Mucosa of descending colon (tissue), 3 donors: ENCODE measurements at regions not wholly inside any gene's neighbourhood (a gene's known extent, or its start where the extent isn't known, plus 50 kb on each side); places are given as distances from the start of the nearest gene placed in this dataset.

Experiments
- ATAC-seq: fragments of 200-7000 bp; cut with Tn5 transposase; one replicate; pipeline ENCODE4 v1.9.1; 2020; ENCODE audit warnings: mild to moderate bottlenecking, moderate library complexity
- DNase-seq, 3 donors: peaks; one replicate each; pipeline ENCODE4 v3.0.0-alpha.2; 2020
- H3K36me3 ChIP-seq: fragments of 200-600 bp; one replicate; pipeline ENCODE4 v1.8.0; 2021; ENCODE audit warnings: low read depth, mild to moderate bottlenecking
- H3K4me1 ChIP-seq: fragments of 200-600 bp; one replicate; pipeline ENCODE4 v1.8.0; 2021; ENCODE audit warnings: low read depth, mild to moderate bottlenecking
- H3K4me3 ChIP-seq: fragments of 200-600 bp; one replicate; pipeline ENCODE4 v1.8.0; 2021; ENCODE audit warnings: mild to moderate bottlenecking
- H3K9me3 ChIP-seq: fragments of 200-600 bp; one replicate; pipeline ENCODE4 v1.8.0; 2021; ENCODE audit warnings: mild to moderate bottlenecking
- CTCF ChIP-seq: fragments of 200-600 bp; IDR thresholded peaks from one replicate; pipeline ENCODE4 v1.8.0; 2022; ENCODE audit warnings: antibody characterized with exemption, mild to moderate bottlenecking
- intact Hi-C, 2 donors: fragments of 100-400 bp; cut with DNase I in 1 of 2; cut with micrococcal nuclease in 1 of 2; formaldehyde crosslinking; loops; one replicate each; pipeline versions ENCODE4 v1.11.0 to v1.11.1; 2022; cut with DNase I, micrococcal nuclease
- donor health status: DM: no; HTN: no; CAD: no; lungs with moderate emphysema.
- donor health status: DM: no; HTN: no; CAD: no.
- donor health status: DM: no; HTN: yes; CAD: no.

- Histone ChIP-seq H3K4me1 (no peaks in the 10 kb centered on the region), H3K36me3 (no peaks in the 10 kb centered on the region), H3K4me3 (no peak overlapping the region), H3K9me3 (peaks cover 38% of the 10 kb centered on the region)
- ATAC-seq, result no peak
- intact Hi-C loops, result no loop called here
- no peak for DNase-seq
- TF ChIP-seq CTCF, result no peak
These were observed 156.3 kb downstream of the ZNF248 start for GRCh38 chr10:37700886-37701780.

DNA sequence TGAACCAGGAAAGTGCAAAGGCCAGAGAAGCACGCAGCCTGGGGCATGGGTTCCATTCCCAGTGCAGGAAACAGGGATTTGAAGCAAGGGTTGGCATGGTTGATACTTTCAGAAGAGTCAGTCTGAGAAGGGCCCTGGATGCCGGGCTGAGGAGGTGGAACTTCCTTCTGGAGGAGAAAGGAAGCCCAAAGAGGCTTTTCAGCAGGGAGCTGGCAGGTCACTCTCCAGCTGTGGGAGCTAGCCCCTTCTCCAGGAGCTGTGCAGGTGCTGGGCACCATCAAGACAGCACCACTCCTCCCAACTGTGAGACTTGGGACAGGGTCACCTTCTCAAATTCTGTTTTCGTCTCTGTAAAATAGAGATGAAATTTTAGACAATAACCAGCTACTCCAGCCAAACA lies 169.8 kb downstream of the ZNF248 start:
- Histone ChIP-seq H3K4me1 (no peaks in the 10 kb centered on the region), H3K4me3 (no peak overlapping the region), H3K36me3 (no peaks in the 10 kb centered on the region), H3K9me3 (peaks cover 54% of the 10 kb centered on the region)
- no peak for TF ChIP-seq CTCF
- DNase-seq, result no peak
- no peak for ATAC-seq
- intact Hi-C loops, result no loop called here

DNA sequence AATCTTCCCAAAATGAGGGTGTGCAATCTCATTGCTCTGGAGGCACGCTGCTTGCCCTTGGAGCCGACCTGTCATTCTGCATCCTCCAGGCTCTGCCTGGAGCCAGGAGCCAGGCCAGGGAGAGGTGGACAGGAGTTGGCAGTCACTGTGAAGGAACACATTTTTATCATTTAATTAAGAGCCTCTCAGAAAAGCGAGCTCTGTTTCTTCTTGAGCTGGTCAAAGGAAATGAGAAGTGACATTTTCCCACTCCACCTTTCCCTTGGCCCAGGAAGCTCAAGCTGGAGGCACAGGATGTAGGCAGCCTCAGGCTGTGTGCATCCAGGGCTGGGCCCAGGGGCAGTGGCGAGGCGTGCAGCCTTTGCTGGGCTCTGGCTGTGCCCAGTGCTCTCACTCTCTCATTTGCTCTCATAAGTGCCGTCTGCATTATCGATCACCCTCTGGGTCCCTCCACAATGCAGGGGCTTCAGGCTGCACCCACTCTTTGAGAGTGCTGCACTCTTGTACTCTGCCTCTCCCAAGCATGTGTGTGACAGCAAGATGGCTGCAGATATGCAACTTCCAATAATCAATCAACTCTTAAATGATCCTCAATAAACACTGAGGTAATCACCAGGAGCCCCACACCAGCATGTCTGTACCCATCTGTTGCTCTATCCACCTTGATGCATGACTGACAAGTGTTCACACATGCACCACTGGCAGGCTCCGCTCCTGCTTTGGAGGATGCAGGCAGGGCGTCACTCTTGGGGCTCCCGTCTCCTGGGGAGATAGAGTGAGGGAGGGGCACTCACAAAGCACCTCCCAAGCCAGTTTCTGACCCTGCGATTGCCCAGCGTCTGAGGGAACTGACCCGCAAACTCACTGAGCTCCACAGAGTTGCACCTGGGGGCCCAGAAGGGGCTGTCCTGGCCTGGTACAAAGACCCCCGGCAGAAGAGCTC lies 171.4 kb downstream of the ZNF248 start:
- Histone ChIP-seq H3K4me3 (no peak overlapping the region), H3K36me3 (no peaks in the 10 kb centered on the region), H3K9me3 (peaks cover 61% of the 10 kb centered on the region), H3K4me1 (no peaks in the 10 kb centered on the region)
- intact Hi-C loops, result no loop called here
- ATAC-seq (no peak), DNase-seq (no peak)
- no peak for TF ChIP-seq CTCF

GRCh38 chr10:37684765-37685164 lies 172.6 kb downstream of the ZNF248 start:
- Histone ChIP-seq H3K4me1 (no peaks in the 10 kb centered on the region), H3K9me3 (peaks cover 74% of the 10 kb centered on the region), H3K36me3 (no peaks in the 10 kb centered on the region), H3K4me3 (no peak overlapping the region)
- intact Hi-C loops, result no loop called here
- ATAC-seq (no peak), DNase-seq (no peak)
- no peak for TF ChIP-seq CTCF

DNA sequence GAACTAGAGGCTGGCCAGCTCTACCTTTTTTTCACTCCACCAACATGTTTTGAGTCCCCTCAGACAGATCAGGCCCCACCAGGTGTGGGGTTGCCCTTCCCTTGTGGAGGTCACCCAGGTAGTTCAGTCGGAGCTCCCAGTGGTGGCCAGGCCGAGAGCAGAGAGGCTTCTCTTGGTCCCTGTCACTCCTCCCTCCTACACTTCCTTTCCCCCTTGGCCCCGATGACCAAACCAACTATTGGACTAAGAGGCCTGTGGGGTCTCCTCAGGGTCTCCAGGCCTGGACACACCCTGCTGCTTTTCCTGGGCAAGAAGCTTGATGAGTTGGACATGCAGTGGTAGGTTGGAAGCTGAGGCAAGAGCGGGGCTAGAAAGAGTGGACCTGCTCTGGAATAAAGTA lies 174.8 kb downstream of the ZNF248 start:
- no peaks in the 10 kb centered on the region for H3K36me3 ChIP-seq
- intact Hi-C loops, result no loop called here
- no peak overlapping the region for H3K4me3 ChIP-seq
- TF ChIP-seq CTCF, result no peak
- peaks cover 87% of the 10 kb centered on the region for H3K9me3 ChIP-seq
- H3K4me1 ChIP-seq, result no peaks in the 10 kb centered on the region
- DNase-seq, result no peak
- no peak for ATAC-seq
